DMS79 treated with DMSO at 0.1 percent for 48 hours (cell line): ENCODE measurements at regions not wholly inside any gene's neighbourhood (a gene's known extent, or its start where the extent isn't known, plus 50 kb on each side); places are given as distances from the start of the nearest gene placed in this dataset.
A peak's percentile ranks its signal among the peaks of the same experiment; 100 is the strongest.

ENCODE experiments used
- DNase-seq: peaks from one replicate; lab custom pipeline; 2025; lab: John Stamatoyannopoulos, UW

DNA sequence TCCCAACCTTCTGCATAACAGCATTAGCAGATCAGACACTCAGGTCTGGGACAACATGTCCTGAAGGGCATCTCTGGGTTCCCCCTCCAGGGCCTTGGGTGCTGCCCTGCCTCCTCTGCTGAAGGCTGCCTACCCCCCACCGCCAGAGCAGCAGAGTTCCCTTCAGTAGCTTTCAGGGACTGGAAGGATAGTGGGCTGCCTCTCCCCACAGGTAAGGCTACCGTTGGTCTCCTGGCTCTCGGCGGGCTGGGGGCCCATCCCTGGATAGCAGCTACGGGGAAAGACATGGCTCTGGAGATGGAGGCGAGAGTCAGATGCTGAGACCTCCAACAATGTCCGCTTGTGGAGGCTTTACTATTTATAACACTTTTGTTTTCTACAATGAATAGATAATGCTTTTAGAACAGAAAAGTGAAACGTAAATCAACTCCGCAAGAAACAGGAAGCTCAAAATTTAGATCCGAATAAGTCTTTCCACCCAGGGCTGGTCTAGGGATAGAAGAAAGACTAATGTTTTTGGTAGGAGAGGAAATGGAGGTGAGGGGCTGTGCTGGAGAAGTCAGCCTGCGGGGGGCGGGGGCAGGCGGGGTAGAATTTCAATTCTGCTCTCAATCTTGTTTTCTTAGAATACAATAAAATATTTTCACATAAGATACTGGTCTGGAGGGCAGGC, 58.4 kb downstream of the ARL4C start:
- DNase-seq: no peak

DNA sequence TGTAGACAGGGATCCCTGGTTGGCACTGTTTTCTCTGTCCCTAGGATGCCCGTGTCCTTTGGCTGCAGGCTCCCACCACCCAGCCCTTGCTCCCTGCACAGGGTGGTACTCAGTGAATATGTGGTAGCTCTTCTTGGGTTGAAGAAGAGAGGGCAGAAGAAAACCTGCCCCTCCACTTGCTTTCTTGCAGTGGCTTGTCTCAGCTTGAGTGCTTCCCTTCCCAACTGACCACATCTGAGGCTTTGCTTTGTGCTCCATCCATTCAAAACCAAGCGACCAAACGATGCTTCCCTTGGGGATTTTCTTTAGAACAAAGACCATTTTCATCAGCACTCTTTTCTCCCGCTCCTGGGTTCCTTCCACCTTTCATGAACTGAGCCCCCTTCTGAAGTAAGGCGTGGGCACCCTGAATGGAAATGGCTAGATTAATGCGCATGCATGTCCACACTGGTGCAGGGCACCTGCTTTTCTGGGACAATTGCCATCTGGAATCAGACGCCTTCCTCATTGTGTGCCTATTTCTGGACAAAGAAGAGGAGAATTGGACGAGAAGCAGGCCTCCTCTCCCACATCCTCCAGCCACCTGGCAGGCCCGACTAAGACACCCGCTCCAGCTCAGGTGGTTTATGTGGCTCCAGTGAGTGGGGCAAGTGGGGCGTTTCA, 59.1 kb downstream of the ARL4C start:
- DNase-seq: peak; percentile 83

DNA sequence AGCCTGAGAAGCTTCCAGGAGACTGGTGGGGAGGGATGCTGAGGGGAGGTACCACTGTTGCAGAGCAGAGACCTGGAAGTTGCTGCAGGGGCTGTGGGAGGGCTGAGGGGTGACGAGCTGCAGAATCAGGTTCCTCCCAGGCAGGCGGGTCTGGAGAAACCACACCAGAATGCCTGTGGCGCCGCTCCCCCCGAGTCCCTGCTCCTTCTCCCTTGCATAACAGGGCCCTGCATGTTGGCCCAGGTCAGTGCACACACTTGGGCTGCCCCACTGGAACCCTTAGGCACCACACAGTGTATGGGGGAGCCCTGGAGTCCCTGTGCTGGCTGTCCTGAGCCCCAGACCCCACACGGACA, 60.4 kb downstream of the ARL4C start:
- no peak for DNase-seq

DNA sequence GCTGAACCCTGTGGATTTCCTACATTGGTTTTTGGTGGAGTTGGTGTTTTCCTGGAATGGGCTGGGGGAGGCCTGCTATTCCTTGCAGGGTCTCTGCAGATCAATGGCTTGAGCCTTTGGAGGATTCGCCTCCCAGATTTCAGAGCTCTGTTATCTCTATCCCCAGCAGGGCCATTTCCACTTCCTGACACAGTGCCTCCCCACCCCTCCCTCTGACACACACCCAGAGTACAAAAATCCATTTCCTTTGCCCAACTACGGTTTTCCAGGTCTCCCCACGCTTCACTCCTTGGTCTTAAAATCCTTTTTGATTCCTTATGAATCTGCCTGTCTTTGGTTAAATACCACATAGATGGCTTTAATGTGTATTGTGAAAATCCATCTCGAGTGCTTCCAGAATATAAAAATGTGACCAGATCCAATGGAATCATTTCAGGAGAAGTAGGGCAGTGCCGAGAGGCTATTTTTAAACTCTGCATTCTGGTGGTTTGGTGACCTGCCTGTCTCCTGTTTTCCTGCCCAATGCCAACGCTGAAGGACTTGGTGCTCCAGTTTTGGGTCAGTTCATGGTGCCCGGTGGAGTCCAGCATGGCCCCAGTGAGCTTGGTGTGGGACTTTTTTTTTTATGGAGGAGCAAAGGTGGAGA, 60.9 kb downstream of the ARL4C start:
- DNase-seq: no peak

DNA sequence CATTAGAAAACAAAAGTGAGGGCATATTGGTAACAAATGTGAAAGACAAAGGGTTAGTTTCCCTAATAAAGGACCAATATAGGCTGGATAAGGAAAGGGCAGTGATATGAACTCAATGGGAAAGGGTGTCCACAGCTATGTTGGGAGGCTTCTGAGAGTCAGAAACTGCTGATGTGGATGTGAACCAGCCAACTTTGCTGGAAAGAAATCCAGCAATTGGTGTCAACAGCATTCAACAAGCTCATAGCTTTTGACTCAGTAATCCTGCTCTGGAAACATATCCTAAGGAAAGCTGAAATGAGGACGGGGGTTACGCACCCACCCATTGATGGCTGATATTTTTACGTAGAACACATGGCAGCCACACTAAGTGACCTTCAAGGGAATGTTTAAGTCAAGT, 63.7 kb downstream of the ARL4C start:
- DNase-seq: no peak

DNA sequence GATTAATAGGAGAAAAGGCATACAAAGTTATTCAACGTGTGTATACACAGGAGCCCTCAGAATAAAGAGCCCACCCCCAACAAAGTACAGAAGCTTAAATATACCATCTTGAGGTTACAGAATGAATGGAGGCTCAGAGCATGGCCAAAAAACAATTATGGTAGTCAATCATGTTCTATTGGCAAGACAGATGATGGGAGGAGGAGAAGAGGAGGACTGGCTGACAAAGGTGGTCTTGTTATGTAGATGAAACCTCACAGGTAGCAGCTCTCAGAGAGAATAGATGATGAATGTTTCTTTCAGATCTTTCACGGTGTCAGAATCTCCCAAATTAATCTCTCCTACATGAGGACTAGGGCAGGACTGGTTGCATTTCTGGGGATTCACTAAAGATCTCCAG, 66.0 kb downstream of the ARL4C start:
- DNase-seq: no peak

DNA sequence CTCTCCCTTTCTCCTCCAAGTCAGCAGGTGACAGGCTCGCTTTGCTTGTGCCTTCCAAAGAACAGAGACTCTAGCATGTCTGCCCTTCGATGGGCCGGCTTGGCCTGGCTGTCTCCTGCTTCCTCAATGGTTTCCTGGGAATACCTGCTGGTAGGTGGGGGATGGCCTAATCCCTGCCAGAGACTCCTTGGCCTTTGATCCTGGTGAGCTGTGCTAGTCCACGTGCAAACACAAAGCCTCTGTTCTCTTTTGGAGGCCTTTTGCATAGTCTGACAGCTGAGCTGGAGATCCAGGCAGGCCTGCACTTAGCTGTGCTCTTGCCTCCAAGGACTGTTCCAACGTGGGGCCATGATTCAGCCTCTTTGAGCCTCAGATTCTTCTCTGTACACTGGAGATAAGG, 67.6 kb downstream of the ARL4C start:
- no peak for DNase-seq

DNA sequence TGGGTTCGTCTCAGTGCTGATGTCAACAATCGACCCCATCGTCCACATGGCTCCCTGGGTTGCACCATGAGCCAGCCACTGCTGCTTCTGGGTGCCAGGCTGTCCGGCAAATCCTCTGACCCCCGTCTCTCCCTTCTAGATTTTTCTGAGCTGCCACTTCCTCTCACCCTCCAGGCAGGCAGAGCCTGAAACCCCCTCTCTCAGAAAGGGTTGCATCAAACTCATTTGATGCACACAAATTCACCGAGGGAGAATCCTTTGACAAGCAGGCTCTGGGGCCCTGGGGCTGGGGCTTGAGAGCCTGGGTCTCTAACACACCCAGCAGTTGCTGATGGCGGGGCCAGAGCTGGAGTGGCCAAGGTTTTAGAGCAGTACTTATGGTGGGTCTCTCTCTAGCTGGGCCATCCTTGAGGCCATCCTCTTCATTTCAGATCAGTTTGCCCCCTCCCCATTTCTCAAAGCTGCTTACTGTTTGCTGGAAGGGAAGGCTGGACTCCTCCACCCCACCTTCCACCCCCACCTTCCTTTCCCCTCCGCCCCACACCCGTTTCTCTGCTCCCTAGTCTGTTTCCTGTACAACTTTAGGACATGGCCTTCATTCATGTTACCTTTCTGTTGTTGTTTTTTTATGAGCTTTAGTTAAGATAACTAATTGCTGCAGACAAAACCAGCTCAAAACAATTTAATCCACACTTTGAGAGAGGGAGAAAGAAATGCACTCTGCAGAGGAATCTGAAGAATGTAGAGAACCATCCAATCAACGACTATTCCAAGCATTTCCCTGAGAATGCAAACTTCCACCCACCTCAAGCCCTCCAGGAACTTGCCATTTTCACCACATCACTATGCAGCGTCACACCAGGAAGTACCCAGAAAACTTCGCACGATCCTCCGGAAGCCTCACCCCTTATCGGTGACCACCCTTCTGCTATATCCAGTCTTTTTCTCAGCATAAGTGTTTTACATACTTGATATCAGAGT, 69.5 kb downstream of the ARL4C start:
- no peak for DNase-seq

DNA sequence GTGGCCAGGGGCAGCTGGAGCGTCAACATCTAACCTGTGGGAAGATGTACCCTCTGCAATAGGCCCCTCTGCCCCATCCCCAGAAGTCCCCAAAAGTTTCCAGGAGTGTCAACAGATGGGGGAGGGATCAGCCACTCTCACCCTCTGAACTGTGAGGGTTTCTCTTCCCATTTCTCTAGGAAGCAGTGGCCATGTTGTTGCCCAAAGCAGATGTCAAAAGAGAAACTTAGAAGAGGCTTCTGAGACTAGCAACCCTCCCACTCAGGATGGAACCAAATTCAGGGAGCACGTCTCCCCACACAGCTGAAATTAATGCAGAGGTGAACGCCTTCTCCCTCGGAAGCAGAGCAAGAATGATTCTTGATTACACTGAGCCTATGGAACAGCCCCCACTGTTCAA, 70.3 kb downstream of the ARL4C start:
- DNase-seq: no peak

DNA sequence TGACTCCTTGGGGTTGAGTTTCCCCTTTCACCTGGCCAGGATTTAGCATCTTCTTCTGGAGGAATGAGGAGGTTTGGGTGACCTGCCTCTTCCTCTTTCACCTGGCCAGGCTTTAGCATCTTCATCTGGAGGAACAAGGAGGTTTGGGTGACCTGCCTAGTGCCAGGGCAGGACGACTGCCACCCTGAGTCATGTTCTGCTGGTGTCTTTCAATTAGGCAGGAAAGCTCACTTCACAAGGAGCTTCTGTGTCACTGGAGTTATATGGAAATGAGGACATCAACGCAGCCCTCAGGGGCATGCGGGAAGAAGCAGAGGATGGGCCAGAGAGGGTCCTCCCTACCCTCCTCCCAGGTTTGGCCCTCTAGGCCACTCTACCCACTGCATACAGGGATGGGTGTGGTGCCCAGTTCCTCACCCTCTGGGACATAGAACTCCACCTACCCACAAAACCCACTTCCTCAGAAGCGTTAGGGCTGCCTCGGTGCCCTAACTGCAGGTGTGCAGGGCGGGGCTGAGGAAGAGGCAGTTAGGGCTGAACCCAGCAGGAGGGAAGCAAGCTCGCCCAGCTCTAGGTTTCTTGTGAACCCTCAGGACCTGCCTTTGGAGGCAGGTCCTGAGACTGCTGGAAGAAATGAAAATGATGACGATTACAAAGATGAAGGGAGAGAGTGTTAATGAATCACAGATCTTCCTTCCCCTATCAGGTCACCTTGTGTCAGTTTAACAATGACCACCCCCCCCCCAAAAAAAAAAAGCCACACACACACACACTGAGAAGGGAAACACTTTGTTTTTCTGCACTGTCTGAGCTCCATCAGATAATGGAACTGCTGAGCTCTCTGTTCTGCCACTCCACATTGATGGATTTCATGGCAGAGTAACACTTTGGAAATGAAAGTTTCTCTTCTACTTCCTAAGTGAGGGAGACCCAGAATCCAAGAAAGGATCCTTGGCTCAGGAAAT, 71.0 kb downstream of the ARL4C start:
- no peak for DNase-seq

DNA sequence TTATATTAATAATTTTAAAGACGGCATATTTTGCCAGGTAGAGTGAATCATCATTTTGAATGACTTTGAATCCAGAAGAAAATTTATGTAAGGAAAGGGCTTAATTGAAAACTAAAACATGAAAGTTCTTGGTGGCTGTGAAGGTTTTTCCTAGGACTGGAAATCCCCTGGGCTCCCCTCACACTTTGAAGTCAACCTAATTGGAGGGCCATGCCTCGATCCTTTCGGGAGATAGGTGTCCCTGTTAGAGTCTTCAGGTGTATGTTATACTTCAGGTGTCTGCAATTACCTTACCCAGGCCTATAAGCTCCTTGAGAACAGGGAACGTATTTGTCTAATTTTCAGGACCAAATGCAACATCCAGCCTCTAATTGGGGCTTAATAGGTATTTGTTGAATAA, 73.0 kb downstream of the ARL4C start:
- DNase-seq: no peak

DNA sequence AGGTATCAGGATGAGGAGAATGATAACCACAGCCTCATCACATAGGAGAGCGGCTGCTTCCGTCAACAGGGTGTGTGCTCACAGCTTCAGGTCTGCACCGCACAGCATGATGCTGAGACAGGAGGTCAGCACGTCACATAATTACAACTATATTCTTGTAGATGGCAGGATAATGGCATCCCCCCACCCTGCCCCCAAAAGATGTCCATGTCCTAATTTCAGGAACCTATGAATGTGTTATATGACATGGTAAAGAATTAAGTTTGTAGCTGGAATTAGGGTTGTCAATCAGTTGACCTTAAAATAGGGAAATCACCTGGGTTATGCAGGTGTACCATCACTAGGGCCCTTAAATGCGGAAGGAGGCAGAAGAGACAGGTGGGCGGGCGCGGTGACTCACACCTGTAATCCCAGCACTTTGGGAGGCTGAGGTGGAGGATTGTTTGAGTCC, 73.9 kb downstream of the ARL4C start:
- no peak for DNase-seq

DNA sequence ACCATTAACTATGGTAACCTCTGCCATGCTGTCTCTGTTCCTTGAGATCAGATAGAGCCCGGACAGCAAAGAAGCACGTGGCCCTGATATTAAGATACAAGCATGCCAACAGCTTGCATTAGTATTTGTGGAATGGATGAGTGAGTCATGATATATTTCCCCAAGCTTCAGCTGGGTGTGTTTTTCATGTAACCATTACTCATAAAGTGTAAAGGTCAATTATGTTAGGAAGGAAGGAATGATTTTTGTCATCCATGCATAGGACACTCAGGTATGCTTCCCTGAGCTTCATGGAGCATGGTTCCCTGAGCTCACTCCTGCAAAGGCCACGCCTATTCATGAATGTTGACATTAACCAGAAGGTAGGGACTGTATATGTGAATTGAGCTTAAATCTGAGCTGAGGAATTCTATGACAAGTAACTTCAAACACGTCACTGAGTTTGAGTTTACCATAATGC, 74.6 kb downstream of the ARL4C start:
- no peak for DNase-seq

DNA sequence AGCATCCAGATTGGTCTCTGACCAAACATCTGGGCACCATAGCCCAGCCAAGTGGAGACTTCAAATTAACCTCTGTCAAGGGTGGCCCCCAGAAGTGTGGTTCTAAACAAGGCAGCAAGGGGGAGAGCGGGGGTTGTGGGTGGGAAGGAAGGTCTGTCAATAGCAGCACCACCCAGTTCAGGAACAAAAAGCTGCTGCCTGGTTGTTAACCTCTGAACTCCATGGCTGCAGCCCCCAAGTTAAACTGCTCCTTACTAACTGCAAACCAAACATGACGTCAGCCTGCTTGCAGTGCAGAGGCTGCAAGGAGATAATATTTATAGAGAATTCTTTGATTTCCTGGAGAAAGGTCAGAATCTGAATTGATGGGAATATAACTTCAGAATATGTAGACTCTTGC, 76.5 kb downstream of the ARL4C start:
- DNase-seq: no peak

DNA sequence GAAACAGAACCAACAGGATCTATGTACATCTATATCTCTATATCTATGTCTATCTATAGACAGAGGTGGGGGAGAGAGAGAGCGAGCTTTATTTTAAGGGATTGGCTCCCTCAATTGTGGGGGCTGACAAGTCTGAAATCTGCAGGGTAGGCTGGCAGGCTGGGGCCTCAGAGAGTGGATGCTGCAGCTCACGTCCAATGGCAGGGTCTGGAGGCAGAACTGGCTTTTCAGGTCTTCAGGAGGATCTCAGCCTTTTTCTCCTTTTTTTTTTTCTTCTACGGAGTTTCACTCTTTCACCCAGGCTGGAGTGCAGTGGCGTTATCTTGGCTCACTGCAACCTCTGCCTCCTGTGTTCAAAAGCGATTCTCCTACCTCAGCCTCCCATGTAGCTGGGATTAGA, 77.2 kb downstream of the ARL4C start:
- no peak for DNase-seq

DNA sequence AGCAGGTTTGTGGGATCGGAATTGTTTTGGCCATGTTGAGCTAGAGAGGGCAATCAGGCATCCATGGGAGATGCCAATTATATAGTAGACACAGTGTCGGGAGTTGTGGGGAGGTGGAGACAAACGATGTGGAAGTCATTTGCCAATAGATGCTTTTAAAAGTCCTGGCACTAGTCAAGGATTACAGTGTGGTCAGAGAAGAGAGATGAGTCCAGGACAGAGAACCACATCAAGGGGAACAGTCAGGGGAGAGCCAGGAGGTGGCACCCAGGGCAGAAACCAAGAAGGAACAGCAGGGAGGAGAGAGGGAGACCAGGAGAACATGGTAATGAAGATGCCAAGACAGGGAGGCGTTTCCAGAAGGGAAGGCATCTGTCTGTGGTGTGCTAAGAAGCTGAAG, 81.2 kb downstream of the ARL4C start:
- DNase-seq: no peak

DNA sequence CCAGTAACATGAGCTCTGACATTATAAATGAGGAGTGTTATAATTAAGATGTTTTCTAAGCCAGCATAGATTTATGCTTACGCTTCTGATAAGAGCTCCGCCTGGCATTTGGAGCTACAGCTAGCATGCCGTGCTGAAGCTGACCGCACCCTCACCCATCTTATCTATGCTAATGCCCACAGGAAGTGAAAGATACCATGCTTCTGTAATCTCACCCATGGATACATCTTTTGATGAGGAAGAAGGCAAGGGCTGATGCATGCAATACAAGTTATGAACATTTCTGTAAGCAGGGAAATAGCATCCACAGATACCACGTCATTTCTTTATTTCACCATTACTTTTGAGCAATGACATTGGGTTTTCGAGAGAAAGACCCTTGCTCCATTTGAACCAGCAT, 82.3 kb downstream of the ARL4C start:
- DNase-seq: no peak

DNA sequence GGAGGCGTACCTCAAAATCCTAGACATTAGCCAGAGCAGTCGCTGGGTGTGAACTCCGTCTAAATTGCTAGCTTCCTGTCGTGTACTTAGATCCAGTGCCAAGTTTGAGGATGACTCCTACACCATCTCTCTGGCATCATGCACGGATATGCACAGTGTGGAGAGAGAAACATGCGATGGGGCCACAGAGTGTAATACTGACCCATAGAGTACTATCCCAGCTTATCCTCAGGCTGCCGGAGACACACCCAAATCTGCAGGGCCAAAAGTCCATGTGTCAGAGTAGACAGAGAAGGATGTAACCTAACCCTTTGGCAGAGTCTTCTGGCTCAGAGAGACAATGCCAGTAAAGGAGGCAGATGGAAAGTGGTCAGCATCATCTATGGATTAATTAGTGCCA, 84.2 kb downstream of the ARL4C start:
- no peak for DNase-seq

DNA sequence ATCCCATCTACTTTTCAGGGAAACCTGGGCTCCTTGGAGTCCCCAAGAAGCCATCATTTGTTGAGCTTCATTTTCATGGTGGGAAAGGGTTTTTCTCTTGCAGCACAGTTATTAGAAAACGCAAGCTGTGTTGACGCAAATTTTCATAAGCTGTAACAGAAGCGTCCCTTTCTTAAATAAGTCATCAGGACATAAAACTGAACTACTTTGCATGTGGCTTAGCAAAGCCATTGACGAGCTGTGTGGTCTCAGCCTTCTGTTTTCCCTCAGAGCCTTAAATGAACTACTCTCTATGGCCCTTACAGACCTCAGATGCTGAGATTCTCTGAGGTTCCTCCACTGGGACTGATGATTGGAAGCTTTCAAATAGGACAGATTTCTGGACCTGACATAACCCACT, 85.1 kb downstream of the ARL4C start:
- no peak for DNase-seq

DNA sequence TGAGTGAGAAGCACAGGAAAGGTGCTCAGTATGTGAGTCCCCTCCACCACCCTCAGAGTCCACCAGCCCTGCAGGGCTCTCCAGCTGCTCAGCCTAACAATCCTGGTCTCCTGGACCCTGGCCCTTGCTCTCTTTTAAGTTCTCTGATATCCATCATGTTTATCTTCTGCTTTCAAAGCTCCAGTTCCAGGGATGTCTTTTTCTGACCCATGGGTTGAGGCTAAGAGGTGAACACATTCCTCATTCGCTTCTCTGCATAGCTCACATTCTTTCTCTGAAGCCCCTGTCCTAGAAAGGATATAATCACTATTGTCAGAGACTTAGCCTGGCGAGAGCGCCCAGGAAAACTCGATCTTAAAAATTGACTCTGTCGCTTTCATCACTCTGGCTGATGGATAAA, 86.4 kb downstream of the ARL4C start:
- no peak for DNase-seq

DNA sequence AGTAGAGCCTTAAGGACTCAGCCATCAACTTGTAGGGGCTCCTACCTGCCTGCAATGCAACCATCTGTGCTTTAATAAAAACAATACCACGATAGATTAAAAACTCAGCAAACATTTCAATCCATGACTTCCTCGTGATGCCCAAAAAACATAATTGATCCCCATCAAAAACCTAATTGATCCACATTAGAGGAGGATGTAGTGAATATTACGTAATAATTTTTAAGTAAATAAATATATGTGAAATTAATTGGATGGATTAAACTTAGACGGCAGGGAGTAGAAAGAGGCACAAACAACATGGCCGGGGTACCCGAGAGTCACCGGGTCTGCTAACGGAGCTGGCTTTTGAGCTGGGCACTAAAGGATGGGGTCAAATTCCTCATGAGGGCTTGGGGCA, 87.3 kb downstream of the ARL4C start:
- no peak for DNase-seq
